SU-DHL-6 (cell line): ENCODE measurements at regions not wholly inside any gene's neighbourhood (a gene's known extent, or its start where the extent isn't known, plus 50 kb on each side); places are given as distances from the start of the nearest gene placed in this dataset.

Source experiments
- EZH2phosphoT487 ChIP-seq: fragments of 200-600 bp; sonication (generic), shearing (Covaris generic); conservative IDR thresholded peaks from 2 replicates; pipeline ENCODE4 v1.6.1; 2018; ENCODE audit warnings: mild to moderate bottlenecking, antibody characterized with exemption, low read length, moderate library complexity, mixed read lengths
- TF ChIP-seq, protein P1 (sequence below): fragments of 200-600 bp; sonication (generic); IDR thresholded peaks from one replicate; pipeline ENCODE4 v1.5.1; 2017; ENCODE audit warnings: antibody characterized with exemption, mild to moderate bottlenecking, low read length, moderate library complexity; ENCODE audit not compliant: insufficient read depth, poor library complexity, severe bottlenecking

DNA sequence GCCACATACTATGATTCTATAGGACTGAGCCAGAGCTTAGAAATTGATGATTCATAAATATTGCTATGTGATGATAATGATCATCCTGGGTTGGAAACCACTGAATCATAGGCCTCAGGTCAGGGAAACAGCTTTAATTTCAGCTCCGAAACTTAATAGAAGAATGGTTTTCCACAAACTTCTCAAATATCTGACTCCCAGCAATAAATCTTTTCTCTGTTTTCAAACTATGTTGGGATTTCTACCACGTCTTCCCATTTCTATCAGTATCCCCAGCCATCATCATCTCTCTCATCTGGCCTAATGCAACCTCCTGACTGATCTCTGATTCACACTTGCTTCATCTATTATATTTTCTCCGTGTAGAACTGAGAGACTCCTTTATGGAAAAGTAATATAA, 521.8 kb upstream of the AGA start:
- TF ChIP-seq, protein P1, sequence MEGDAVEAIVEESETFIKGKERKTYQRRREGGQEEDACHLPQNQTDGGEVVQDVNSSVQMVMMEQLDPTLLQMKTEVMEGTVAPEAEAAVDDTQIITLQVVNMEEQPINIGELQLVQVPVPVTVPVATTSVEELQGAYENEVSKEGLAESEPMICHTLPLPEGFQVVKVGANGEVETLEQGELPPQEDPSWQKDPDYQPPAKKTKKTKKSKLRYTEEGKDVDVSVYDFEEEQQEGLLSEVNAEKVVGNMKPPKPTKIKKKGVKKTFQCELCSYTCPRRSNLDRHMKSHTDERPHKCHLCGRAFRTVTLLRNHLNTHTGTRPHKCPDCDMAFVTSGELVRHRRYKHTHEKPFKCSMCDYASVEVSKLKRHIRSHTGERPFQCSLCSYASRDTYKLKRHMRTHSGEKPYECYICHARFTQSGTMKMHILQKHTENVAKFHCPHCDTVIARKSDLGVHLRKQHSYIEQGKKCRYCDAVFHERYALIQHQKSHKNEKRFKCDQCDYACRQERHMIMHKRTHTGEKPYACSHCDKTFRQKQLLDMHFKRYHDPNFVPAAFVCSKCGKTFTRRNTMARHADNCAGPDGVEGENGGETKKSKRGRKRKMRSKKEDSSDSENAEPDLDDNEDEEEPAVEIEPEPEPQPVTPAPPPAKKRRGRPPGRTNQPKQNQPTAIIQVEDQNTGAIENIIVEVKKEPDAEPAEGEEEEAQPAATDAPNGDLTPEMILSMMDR = no peak
- no peak for TF ChIP-seq EZH2phosphoT487
